GM23338 (cell line): ENCODE measurements at regions not wholly inside any gene's neighbourhood (a gene's known extent, or its start where the extent isn't known, plus 50 kb on each side); places are given as distances from the start of the nearest gene placed in this dataset.

Source experiments
- ATAC-seq: fragments of 200-7000 bp; cut with Tn5 transposase; 3 replicates; pipeline ENCODE4 v1.9.1; 2020
- DNase-seq: peaks from one replicate; pipeline ENCODE4 v3.0.0-alpha.2; 2015; ENCODE audit warnings: low spot score
- H2AFZ ChIP-seq: fragments of 200-600 bp; sonication (generic); 2 replicates; pipeline ENCODE4 v1.8.0; 2016; ENCODE audit warnings: antibody characterized with exemption, mild to moderate bottlenecking, moderate library complexity
- H3F3A ChIP-seq: fragments of 200-600 bp; sonication (generic); replicated peaks from 2 replicates; pipeline ENCODE4 v1.8.0; 2017; ENCODE audit warnings: antibody characterized with exemption, mixed run types, low read depth
- H3K27ac ChIP-seq: fragments of 200-600 bp; sonication (generic); 2 replicates; pipeline ENCODE4 v1.6.1; 2016; ENCODE audit warnings: low read depth
- H3K27me3 ChIP-seq: fragments of 200-600 bp; sonication (generic); 2 replicates; pipeline ENCODE4 v1.8.0; 2016; ENCODE audit warnings: mild to moderate bottlenecking, mixed run types, moderate library complexity; ENCODE audit not compliant: insufficient read depth
- H3K36me3 ChIP-seq: fragments of 200-600 bp; sonication (generic); 2 replicates; pipeline ENCODE4 v1.8.0; 2016; ENCODE audit warnings: mild to moderate bottlenecking; ENCODE audit not compliant: insufficient read depth
- H3K4me1 ChIP-seq: fragments of 200-600 bp; sonication (generic); 2 replicates; pipeline ENCODE4 v1.8.0; 2016; ENCODE audit warnings: mild to moderate bottlenecking, moderate library complexity; ENCODE audit not compliant: insufficient read depth
- H3K4me2 ChIP-seq: fragments of 200-600 bp; sonication (generic); 2 replicates; pipeline ENCODE4 v1.7.1; 2017; ENCODE audit warnings: mixed run types
- H3K4me3 ChIP-seq: fragments of 200-600 bp; sonication (generic); 2 replicates; pipeline ENCODE4 v1.6.1; 2016; ENCODE audit warnings: mixed run types
- H3K79me2 ChIP-seq: fragments of 200-600 bp; sonication (generic); replicated peaks from 2 replicates; pipeline ENCODE4 v1.8.0; 2017; ENCODE audit warnings: mild to moderate bottlenecking; ENCODE audit not compliant: insufficient read depth
- H3K9me2 ChIP-seq: fragments of 200-600 bp; sonication (generic); 2 replicates; pipeline ENCODE4 v1.8.0; 2017; ENCODE audit not compliant: insufficient read depth
- H4K20me1 ChIP-seq: fragments of 200-600 bp; sonication (generic); replicated peaks from 2 replicates; pipeline ENCODE4 v1.8.0; 2017; ENCODE audit warnings: mild to moderate bottlenecking; ENCODE audit not compliant: insufficient read depth
- H3K27ac Mint-ChIP-seq: 2 replicates; pipeline ENCODE4 v1.8.0; 2020; ENCODE audit warnings: inconsistent platforms, mild to moderate bottlenecking, moderate library complexity, mixed read lengths
- H3K27me3 Mint-ChIP-seq: 3 replicates; pipeline ENCODE4 v1.8.0; 2022; ENCODE audit warnings: low read depth, mild to moderate bottlenecking, moderate library complexity, mixed read lengths, inconsistent platforms; ENCODE audit not compliant: insufficient read depth, poor library complexity
- H3K36me3 Mint-ChIP-seq: 3 replicates; pipeline ENCODE4 v1.8.0; 2021; ENCODE audit warnings: low read depth, mild to moderate bottlenecking, inconsistent platforms, moderate library complexity, mixed read lengths
- H3K4me1 Mint-ChIP-seq: 3 replicates; pipeline ENCODE4 v1.8.0; 2020; ENCODE audit warnings: mild to moderate bottlenecking, inconsistent platforms, mixed read lengths
- H3K4me3 Mint-ChIP-seq: 3 replicates; pipeline ENCODE4 v1.8.0; 2021; ENCODE audit warnings: moderate library complexity, mild to moderate bottlenecking, inconsistent platforms, mixed read lengths
- H3K9me3 Mint-ChIP-seq: 3 replicates; pipeline ENCODE4 v1.8.0; 2020; ENCODE audit warnings: moderate library complexity, mild to moderate bottlenecking, inconsistent platforms, mixed read lengths
- CREB1 ChIP-seq: fragments of 250-450 bp; sonication (Bioruptor Pico); IDR thresholded peaks from 2 replicates; pipeline ENCODE4 v1.5.0; 2020; ENCODE audit warnings: low read depth, mild to moderate bottlenecking, moderate library complexity
- CTCF ChIP-seq, 2 experiments: fragments of 200-600 bp in 1 of 2; sonication (generic) in 1 of 2; conservative IDR thresholded peaks; 2 replicates each; pipeline versions ENCODE4 v1.5.1 to v1.6.1; 2016 to 2017; ENCODE audit warnings: antibody characterized with exemption in 2 of 2, low read depth in 2 of 2, mild to moderate bottlenecking in 2 of 2, moderate library complexity in 1 of 2
- EZH2 ChIP-seq: fragments of 200-600 bp; sonication (generic); IDR thresholded peaks from one replicate; pipeline ENCODE4 v1.8.0; 2017; ENCODE audit warnings: antibody characterized with exemption, mild to moderate bottlenecking, low read depth; ENCODE audit not compliant: unreplicated experiment
- EZH2phosphoT487 ChIP-seq: fragments of 200-600 bp; sonication (generic); IDR thresholded peaks from one replicate; pipeline ENCODE4 v1.8.1; 2018; ENCODE audit warnings: antibody characterized with exemption; ENCODE audit not compliant: unreplicated experiment
- JUNB ChIP-seq: IDR thresholded peaks from one replicate; pipeline ENCODE4 v1.6.1; 2016; ENCODE audit warnings: antibody characterized with exemption; ENCODE audit not compliant: unreplicated experiment
- NANOG ChIP-seq: IDR thresholded peaks from 2 replicates; pipeline ENCODE4 v1.6.1; 2016; ENCODE audit warnings: antibody characterized with exemption, borderline replicate concordance
- REST ChIP-seq: IDR thresholded peaks from one replicate; pipeline ENCODE4 v1.6.1; 2018; ENCODE audit warnings: antibody characterized with exemption; ENCODE audit not compliant: unreplicated experiment
- STAT1 ChIP-seq: IDR thresholded peaks from one replicate; pipeline ENCODE4 v1.6.1; 2016; ENCODE audit warnings: antibody characterized with exemption; ENCODE audit not compliant: unreplicated experiment
- ZNF114 ChIP-seq: fragments of 250-450 bp; sonication (Bioruptor Pico); IDR thresholded peaks from 2 replicates; pipeline ENCODE4 v1.5.0; 2020; ENCODE audit warnings: mild to moderate bottlenecking, moderate library complexity
- ZNF331 ChIP-seq: fragments of 250-450 bp; sonication (Bioruptor Pico); IDR thresholded peaks from 2 replicates; pipeline ENCODE4 v1.5.0; 2020; ENCODE audit warnings: low read depth, mild to moderate bottlenecking, moderate library complexity
- ZNF462 ChIP-seq: fragments of 250-450 bp; sonication (Bioruptor Pico); IDR thresholded peaks from 2 replicates; pipeline ENCODE4 v1.5.0; 2020; ENCODE audit warnings: mild to moderate bottlenecking, moderate library complexity

- no peak for TF ChIP-seq CREB1 (CRISPR knock-in tag)
- no peak for TF ChIP-seq EZH2phosphoT487
- TF ChIP-seq EZH2, result no peak
- TF ChIP-seq NANOG, result no peak
- TF ChIP-seq ZNF114 (CRISPR knock-in tag), result no peak
- TF ChIP-seq JUNB, result no peak
- no peak for TF ChIP-seq ZNF462 (CRISPR knock-in tag)
- no peak for TF ChIP-seq REST
- TF ChIP-seq CTCF (conservative IDR thresholded peaks at IDR 0.05; ENCODE audit: low read depth in 2 of 2), result no peak
- no peak for TF ChIP-seq ZNF331
- no peak for TF ChIP-seq STAT1
- no peak overlapping the region for H3K4me2 ChIP-seq
- Mint-ChIP-seq H3K9me3 (peaks cover 10% of the 10 kb centered on the region; the same call in 2 of the 3 replicates), H3K4me1 (no peaks in the 10 kb centered on the region; the same call in 2 of the 3 replicates), H3K27ac (no peak overlapping the region), H3K4me3 (no peak overlapping the region), H3K36me3 (no peaks in the 10 kb centered on the region), H3K27me3 (no peaks in the 10 kb centered on the region)
- no peaks in the 10 kb centered on the region for H3K79me2 ChIP-seq
- H3F3A ChIP-seq, result no peaks in the 10 kb centered on the region
- H3K9me2 ChIP-seq, result no peaks in the 10 kb centered on the region
- DNase-seq (no peak), ATAC-seq (no peak)
- H3K4me1 ChIP-seq, result no peaks in the 10 kb centered on the region
- no peaks in the 10 kb centered on the region for H3K36me3 ChIP-seq
- no peak overlapping the region for H3K4me3 ChIP-seq
- H2AFZ ChIP-seq, result no peak overlapping the region
- no peaks in the 10 kb centered on the region for H3K27me3 ChIP-seq
- no peak overlapping the region for H3K27ac ChIP-seq
- H4K20me1 ChIP-seq, result no peaks in the 10 kb centered on the region
Measured at GRCh38 chr6:63504777-63505384, 67.4 kb upstream of the LOC128125822 start.
